ENCODE measurements at regions not wholly inside any gene's neighbourhood (a gene's known extent, or its start where the extent isn't known, plus 50 kb on each side); places are given as distances from the start of the nearest gene placed in this dataset.

DNA sequence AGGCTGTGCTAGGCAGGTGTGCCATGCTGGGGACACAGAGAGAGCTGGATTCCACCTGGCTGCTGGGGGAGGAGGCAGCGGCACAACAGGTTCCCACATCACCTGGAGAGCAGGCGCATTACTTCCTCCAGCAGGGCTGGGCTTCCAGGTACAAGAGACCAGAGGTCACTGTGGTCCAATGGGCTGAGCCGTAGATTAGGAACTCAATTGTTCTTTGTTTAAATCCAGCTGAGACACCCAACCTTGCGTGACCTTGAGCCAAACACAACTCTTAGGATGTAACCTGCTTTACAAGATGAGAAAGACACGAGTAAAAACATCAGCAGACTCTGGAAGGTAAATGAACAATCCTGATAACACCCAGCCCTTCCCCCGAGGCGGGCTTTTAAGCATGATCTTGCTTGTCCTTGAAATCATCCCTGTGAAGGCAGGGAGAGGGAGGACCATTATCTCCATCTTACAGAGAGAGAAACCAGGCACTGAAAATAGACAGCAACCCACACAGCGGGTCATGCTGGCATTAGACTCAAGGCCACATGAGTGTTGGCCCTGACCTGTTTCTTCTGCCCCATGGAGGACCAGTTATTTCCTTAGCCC, 216.5 kb upstream of the RREB1 start (continued):
- TF ChIP-seq, protein P1, sequence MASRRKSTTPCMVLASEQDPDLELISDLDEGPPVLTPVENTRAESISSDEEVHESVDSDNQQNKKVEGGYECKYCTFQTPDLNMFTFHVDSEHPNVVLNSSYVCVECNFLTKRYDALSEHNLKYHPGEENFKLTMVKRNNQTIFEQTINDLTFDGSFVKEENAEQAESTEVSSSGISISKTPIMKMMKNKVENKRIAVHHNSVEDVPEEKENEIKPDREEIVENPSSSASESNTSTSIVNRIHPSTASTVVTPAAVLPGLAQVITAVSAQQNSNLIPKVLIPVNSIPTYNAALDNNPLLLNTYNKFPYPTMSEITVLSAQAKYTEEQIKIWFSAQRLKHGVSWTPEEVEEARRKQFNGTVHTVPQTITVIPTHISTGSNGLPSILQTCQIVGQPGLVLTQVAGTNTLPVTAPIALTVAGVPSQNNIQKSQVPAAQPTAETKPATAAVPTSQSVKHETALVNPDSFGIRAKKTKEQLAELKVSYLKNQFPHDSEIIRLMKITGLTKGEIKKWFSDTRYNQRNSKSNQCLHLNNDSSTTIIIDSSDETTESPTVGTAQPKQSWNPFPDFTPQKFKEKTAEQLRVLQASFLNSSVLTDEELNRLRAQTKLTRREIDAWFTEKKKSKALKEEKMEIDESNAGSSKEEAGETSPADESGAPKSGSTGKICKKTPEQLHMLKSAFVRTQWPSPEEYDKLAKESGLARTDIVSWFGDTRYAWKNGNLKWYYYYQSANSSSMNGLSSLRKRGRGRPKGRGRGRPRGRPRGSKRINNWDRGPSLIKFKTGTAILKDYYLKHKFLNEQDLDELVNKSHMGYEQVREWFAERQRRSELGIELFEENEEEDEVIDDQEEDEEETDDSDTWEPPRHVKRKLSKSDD (conservative IDR thresholded peaks at IDR 0.05; ENCODE audit: low read length) = no peak
- TF ChIP-seq HLTF (IDR thresholded peaks at IDR 0.05) = no peak
- TF ChIP-seq NONO (IDR thresholded peaks at IDR 0.05; ENCODE audit: low read depth in 2 of 2, low read length in 1 of 2) = no peak
- TF ChIP-seq, protein P2, sequence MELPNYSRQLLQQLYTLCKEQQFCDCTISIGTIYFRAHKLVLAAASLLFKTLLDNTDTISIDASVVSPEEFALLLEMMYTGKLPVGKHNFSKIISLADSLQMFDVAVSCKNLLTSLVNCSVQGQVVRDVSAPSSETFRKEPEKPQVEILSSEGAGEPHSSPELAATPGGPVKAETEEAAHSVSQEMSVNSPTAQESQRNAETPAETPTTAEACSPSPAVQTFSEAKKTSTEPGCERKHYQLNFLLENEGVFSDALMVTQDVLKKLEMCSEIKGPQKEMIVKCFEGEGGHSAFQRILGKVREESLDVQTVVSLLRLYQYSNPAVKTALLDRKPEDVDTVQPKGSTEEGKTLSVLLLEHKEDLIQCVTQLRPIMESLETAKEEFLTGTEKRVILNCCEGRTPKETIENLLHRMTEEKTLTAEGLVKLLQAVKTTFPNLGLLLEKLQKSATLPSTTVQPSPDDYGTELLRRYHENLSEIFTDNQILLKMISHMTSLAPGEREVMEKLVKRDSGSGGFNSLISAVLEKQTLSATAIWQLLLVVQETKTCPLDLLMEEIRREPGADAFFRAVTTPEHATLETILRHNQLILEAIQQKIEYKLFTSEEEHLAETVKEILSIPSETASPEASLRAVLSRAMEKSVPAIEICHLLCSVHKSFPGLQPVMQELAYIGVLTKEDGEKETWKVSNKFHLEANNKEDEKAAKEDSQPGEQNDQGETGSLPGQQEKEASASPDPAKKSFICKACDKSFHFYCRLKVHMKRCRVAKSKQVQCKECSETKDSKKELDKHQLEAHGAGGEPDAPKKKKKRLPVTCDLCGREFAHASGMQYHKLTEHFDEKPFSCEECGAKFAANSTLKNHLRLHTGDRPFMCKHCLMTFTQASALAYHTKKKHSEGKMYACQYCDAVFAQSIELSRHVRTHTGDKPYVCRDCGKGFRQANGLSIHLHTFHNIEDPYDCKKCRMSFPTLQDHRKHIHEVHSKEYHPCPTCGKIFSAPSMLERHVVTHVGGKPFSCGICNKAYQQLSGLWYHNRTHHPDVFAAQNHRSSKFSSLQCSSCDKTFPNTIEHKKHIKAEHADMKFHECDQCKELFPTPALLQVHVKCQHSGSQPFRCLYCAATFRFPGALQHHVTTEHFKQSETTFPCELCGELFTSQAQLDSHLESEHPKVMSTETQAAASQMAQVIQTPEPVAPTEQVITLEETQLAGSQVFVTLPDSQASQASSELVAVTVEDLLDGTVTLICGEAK (IDR thresholded peaks at IDR 0.05) = no peak
- TF ChIP-seq, protein P2 (CRISPR knock-in tag; IDR thresholded peaks at IDR 0.05) = no peak
- TF ChIP-seq, protein P3, sequence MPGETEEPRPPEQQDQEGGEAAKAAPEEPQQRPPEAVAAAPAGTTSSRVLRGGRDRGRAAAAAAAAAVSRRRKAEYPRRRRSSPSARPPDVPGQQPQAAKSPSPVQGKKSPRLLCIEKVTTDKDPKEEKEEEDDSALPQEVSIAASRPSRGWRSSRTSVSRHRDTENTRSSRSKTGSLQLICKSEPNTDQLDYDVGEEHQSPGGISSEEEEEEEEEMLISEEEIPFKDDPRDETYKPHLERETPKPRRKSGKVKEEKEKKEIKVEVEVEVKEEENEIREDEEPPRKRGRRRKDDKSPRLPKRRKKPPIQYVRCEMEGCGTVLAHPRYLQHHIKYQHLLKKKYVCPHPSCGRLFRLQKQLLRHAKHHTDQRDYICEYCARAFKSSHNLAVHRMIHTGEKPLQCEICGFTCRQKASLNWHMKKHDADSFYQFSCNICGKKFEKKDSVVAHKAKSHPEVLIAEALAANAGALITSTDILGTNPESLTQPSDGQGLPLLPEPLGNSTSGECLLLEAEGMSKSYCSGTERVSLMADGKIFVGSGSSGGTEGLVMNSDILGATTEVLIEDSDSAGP (CRISPR knock-in tag; IDR thresholded peaks at IDR 0.05) = no peak
- no peak for TF ChIP-seq LARP7 (IDR thresholded peaks at IDR 0.05)
- 0 out of 2 replicates have a peak, but pooled peaks have one; percentile 23 for TF ChIP-seq MECOM (CRISPR knock-in tag; IDR thresholded peaks at IDR 0.05)
- TF ChIP-seq, protein P4, sequence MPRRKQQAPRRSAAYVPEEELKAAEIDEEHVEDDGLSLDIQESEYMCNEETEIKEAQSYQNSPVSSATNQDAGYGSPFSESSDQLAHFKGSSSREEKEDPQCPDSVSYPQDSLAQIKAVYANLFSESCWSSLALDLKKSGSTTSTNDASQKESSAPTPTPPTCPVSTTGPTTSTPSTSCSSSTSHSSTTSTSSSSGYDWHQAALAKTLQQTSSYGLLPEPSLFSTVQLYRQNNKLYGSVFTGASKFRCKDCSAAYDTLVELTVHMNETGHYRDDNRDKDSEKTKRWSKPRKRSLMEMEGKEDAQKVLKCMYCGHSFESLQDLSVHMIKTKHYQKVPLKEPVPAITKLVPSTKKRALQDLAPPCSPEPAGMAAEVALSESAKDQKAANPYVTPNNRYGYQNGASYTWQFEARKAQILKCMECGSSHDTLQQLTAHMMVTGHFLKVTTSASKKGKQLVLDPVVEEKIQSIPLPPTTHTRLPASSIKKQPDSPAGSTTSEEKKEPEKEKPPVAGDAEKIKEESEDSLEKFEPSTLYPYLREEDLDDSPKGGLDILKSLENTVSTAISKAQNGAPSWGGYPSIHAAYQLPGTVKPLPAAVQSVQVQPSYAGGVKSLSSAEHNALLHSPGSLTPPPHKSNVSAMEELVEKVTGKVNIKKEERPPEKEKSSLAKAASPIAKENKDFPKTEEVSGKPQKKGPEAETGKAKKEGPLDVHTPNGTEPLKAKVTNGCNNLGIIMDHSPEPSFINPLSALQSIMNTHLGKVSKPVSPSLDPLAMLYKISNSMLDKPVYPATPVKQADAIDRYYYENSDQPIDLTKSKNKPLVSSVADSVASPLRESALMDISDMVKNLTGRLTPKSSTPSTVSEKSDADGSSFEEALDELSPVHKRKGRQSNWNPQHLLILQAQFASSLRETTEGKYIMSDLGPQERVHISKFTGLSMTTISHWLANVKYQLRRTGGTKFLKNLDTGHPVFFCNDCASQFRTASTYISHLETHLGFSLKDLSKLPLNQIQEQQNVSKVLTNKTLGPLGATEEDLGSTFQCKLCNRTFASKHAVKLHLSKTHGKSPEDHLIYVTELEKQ (CRISPR knock-in tag; IDR thresholded peaks at IDR 0.05) = no peak
- TF ChIP-seq, protein P5, sequence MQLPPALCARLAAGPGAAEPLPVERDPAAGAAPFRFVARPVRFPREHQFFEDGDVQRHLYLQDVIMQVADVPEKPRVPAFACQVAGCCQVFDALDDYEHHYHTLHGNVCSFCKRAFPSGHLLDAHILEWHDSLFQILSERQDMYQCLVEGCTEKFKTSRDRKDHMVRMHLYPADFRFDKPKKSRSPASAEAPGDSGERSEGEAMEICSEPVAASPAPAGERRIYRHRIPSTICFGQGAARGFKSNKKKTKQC (CRISPR knock-in tag; IDR thresholded peaks at IDR 0.05) = 0 out of 2 replicates have a peak, but pooled peaks have one; percentile 4

Measured in K562 (cell line).